ENCODE measurements at regions not wholly inside any gene's neighbourhood (a gene's known extent, or its start where the extent isn't known, plus 50 kb on each side); places are given as distances from the start of the nearest gene placed in this dataset.

- no peaks in the 10 kb centered on the region for H3K79me2 ChIP-seq (ENCODE audit: control insufficient read depth, insufficient read depth, low read length)
- no peak for ATAC-seq (ENCODE audit: low read depth)
- no peaks in the 10 kb centered on the region for H3K9me3 ChIP-seq (ENCODE audit: control extremely low read depth in 1 of 3, control insufficient read depth in 2 of 3, insufficient read depth in 1 of 3, low read length in 2 of 3)
- no peak overlapping the region for H3K4me2 ChIP-seq (replicated peaks; ENCODE audit: low read depth, low read length, poor library complexity, severe bottlenecking)
- H3K27me3 ChIP-seq (replicated peaks in 1 of 4; ENCODE audit: control extremely low read depth in 1 of 4, control insufficient read depth in 3 of 4, insufficient read depth in 4 of 4, low read length in 3 of 4): no peaks in the 10 kb centered on the region
- H3K4me1 ChIP-seq (ENCODE audit: control insufficient read depth in 2 of 2, insufficient read depth in 2 of 2, low read length in 2 of 2): no peaks in the 10 kb centered on the region
- Mint-ChIP-seq H3K27me3 (no peaks in the 10 kb centered on the region), H3K4me3 (no peak overlapping the region), H3K9me3 (ENCODE audit: insufficient read depth) (no peaks in the 10 kb centered on the region), H3K27ac (no peak overlapping the region), H3K4me1 (no peaks in the 10 kb centered on the region)
- no peak overlapping the region for H3K4me3 ChIP-seq (ENCODE audit: control extremely low read depth in 1 of 5, extremely low read depth in 1 of 5, insufficient read depth in 1 of 5, low read depth in 2 of 5, low read length in 4 of 5)
- ChIA-PET CTCF (no interaction called here), POLR2A (no interaction called here)
- TF ChIP-seq EZH2 (IDR thresholded peaks at IDR 0.05; ENCODE audit: borderline replicate concordance, insufficient read depth, low read depth, low read length, poor library complexity, severe bottlenecking) (no peak), CTCF (IDR thresholded peaks at IDR 0.05) (no peak)
- no peak overlapping the region for H2AFZ ChIP-seq (ENCODE audit: insufficient read depth, low read depth, low read length, poor library complexity, severe bottlenecking)
- no CpG with 5 or more reads among the region's 1 CpG for WGBS (ENCODE audit: insufficient coverage)
- H4K20me1 ChIP-seq (ENCODE audit: control insufficient read depth, insufficient read depth, low read length, poor library complexity, severe bottlenecking): no peaks in the 10 kb centered on the region
- no peak overlapping the region for H3K27ac ChIP-seq (ENCODE audit: low read length in 2 of 2)
- intact Hi-C loops (cut with micrococcal nuclease): no loop called here
- H3K36me3 ChIP-seq (replicated peaks in 1 of 2; ENCODE audit: control extremely low read depth in 1 of 2, control insufficient read depth in 1 of 2, extremely low read depth in 1 of 2, insufficient read depth in 2 of 2, low read length in 1 of 2): no peaks in the 10 kb centered on the region
- no peak for DNase-seq
- no peak overlapping the region for H3K9ac ChIP-seq (ENCODE audit: low read length)
Measured at GRCh38 chr3:154718053-154718452, 288.1 kb upstream of the GPR149 start.

- no peaks in the 10 kb centered on the region for H3K27me3 Mint-ChIP-seq
Measured at GRCh38 chr3:154716170-154716569, 286.2 kb upstream of the GPR149 start.

More at GRCh38 chr3:154716170-154716569, 286.2 kb upstream of the GPR149 start:
- Histone ChIP-seq H2AFZ (ENCODE audit: insufficient read depth, low read depth, low read length, poor library complexity, severe bottlenecking) (no peak overlapping the region), H3K79me2 (ENCODE audit: control insufficient read depth, insufficient read depth, low read length) (no peaks in the 10 kb centered on the region), H3K36me3 (replicated peaks in 1 of 2; ENCODE audit: control extremely low read depth in 1 of 2, control insufficient read depth in 1 of 2, extremely low read depth in 1 of 2, insufficient read depth in 2 of 2, low read length in 1 of 2) (no peaks in the 10 kb centered on the region), H3K27me3 (replicated peaks in 1 of 4; ENCODE audit: control extremely low read depth in 1 of 4, control insufficient read depth in 3 of 4, insufficient read depth in 4 of 4, low read length in 3 of 4) (no peaks in the 10 kb centered on the region), H3K27ac (ENCODE audit: low read length in 2 of 2) (no peak overlapping the region), H3K4me1 (ENCODE audit: control insufficient read depth in 2 of 2, insufficient read depth in 2 of 2, low read length in 2 of 2) (no peaks in the 10 kb centered on the region), H3K4me2 (replicated peaks; ENCODE audit: low read depth, low read length, poor library complexity, severe bottlenecking) (no peak overlapping the region), H3K9ac (ENCODE audit: low read length) (no peak overlapping the region), H3K9me3 (ENCODE audit: control extremely low read depth in 1 of 3, control insufficient read depth in 2 of 3, insufficient read depth in 1 of 3, low read length in 2 of 3) (no peaks in the 10 kb centered on the region), H3K4me3 (ENCODE audit: control extremely low read depth in 1 of 5, extremely low read depth in 1 of 5, insufficient read depth in 1 of 5, low read depth in 2 of 5, low read length in 4 of 5) (no peak overlapping the region), H4K20me1 (ENCODE audit: control insufficient read depth, insufficient read depth, low read length, poor library complexity, severe bottlenecking) (no peaks in the 10 kb centered on the region)
- DNase-seq (no peak), ATAC-seq (ENCODE audit: low read depth) (no peak)
- TF ChIP-seq EZH2 (IDR thresholded peaks at IDR 0.05; ENCODE audit: borderline replicate concordance, insufficient read depth, low read depth, low read length, poor library complexity, severe bottlenecking) (no peak), CTCF (IDR thresholded peaks at IDR 0.05) (no peak)
- CTCF ChIA-PET: no interaction called here
- Mint-ChIP-seq H3K9me3 (ENCODE audit: insufficient read depth) (no peaks in the 10 kb centered on the region), H3K27ac (no peak overlapping the region), H3K4me3 (no peak overlapping the region), H3K4me1 (no peaks in the 10 kb centered on the region)
- WGBS (ENCODE audit: insufficient coverage): no CpG with 5 or more reads among the region's 3 CpGs
- intact Hi-C loops (cut with micrococcal nuclease): no loop called here
- POLR2A ChIA-PET: no interaction called here

All from B cell (primary cell).